Thoracic aorta (tissue), 2 donors: ENCODE measurements at regions not wholly inside any gene's neighbourhood (a gene's known extent, or its start where the extent isn't known, plus 50 kb on each side); places are given as distances from the start of the nearest gene placed in this dataset.

ENCODE experiments used
- ATAC-seq: fragments of 150-250 bp; one replicate; pipeline ENCODE4 v1.8.0; 2017; ENCODE audit warnings: low read depth; ENCODE audit not compliant: insufficient number of reproducible peaks, low FRiP score
- DNase-seq: peaks from one replicate; pipeline ENCODE4 v3.0.0-alpha.2; 2020; ENCODE audit warnings: low spot score
- H3K27ac ChIP-seq, 2 donors: fragments of 200-600 bp; sonication (generic); 1 replicate in 1 of 2; 2 replicates in 1 of 2; pipeline ENCODE4 v1.5.1; 2016; ENCODE audit warnings: mild to moderate bottlenecking in 2 of 2, moderate library complexity in 2 of 2
- H3K27me3 ChIP-seq: fragments of 200-600 bp; sonication (generic); replicated peaks from 2 replicates; pipeline ENCODE4 v1.6.0; 2016; ENCODE audit warnings: mild to moderate bottlenecking; ENCODE audit not compliant: insufficient read depth
- H3K36me3 ChIP-seq: fragments of 200-600 bp; sonication (generic); one replicate; pipeline ENCODE4 v1.5.1; 2016
- H3K4me1 ChIP-seq, 2 donors: fragments of 200-600 bp; sonication (generic); 1 replicate in 1 of 2; 2 replicates in 1 of 2; pipeline versions ENCODE4 v1.5.1 to v1.6.0; 2016; ENCODE audit warnings: low read depth in 2 of 2, mild to moderate bottlenecking in 1 of 2; ENCODE audit not compliant: control insufficient read depth in 1 of 2
- H3K4me3 ChIP-seq: fragments of 200-600 bp; sonication (generic); 2 replicates; pipeline ENCODE4 v1.5.1; 2016; ENCODE audit warnings: mild to moderate bottlenecking
- H3K9me3 ChIP-seq: fragments of 200-600 bp; sonication (generic); 2 replicates; pipeline ENCODE4 v1.5.1; 2016
- TF ChIP-seq, protein P1 (sequence below): fragments of 200-600 bp; sonication (generic); IDR thresholded peaks from one replicate; pipeline ENCODE4 v1.5.1; 2019; ENCODE audit warnings: antibody characterized with exemption

DNA sequence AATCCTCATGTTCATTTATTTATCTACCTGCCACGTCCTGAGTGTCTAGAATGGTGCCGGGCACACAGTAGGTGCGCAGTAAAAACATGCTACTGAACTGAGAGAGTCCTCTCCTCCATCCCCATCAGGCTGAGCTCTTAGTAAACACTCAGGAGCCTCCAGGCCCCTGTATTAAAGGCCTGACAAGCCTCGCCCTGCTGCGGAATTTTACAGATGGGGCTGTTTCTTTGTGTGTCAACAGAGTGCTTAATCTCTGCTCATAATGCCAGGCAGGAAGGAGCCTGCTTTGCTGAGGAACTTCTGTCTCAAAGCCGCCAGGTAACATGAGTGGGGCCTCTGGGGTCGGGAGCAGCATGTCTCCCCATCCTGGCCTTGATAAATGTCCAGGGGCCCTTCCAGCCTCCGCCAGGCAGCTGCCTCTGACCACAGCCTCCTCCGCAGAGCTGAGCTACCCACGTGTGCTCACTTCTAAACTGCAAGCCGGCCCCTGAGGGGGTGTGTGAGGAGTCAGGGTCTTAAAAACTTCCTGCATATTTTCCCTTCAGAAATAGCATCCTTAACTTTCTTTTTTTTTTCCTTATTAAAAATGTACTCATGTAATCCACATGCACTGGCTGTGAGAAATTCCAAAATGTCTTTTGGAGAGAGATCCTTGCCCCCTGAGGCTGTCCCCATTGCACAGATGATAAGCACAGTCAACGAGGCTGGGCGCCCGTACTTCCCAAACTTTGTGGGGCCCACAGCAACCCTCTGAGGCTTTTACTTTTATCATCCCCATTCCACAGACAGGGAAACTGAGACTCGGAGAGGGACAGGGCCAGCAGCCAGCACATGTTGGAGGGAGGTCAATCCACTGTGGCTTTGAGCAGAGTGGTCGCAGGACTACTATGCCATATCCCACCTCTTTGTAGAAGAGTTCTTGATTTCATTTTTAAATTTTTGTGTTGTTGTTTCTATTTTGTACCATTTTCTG lies 116.0 kb upstream of the NCOR2 start:
- Histone ChIP-seq H3K27ac (peak overlapping the region; percentile 85 to 90), H3K4me1 (peaks cover 45 to 91% of the 10 kb centered on the region in 2 donors), H3K9me3 (no peaks in the 10 kb centered on the region), H3K27me3 (no peaks in the 10 kb centered on the region), H3K4me3 (no peak overlapping the region), H3K36me3 (no peaks in the 10 kb centered on the region)
- TF ChIP-seq, protein P1, sequence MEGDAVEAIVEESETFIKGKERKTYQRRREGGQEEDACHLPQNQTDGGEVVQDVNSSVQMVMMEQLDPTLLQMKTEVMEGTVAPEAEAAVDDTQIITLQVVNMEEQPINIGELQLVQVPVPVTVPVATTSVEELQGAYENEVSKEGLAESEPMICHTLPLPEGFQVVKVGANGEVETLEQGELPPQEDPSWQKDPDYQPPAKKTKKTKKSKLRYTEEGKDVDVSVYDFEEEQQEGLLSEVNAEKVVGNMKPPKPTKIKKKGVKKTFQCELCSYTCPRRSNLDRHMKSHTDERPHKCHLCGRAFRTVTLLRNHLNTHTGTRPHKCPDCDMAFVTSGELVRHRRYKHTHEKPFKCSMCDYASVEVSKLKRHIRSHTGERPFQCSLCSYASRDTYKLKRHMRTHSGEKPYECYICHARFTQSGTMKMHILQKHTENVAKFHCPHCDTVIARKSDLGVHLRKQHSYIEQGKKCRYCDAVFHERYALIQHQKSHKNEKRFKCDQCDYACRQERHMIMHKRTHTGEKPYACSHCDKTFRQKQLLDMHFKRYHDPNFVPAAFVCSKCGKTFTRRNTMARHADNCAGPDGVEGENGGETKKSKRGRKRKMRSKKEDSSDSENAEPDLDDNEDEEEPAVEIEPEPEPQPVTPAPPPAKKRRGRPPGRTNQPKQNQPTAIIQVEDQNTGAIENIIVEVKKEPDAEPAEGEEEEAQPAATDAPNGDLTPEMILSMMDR, result no peak
- no peak for DNase-seq
- no peak for ATAC-seq

DNA sequence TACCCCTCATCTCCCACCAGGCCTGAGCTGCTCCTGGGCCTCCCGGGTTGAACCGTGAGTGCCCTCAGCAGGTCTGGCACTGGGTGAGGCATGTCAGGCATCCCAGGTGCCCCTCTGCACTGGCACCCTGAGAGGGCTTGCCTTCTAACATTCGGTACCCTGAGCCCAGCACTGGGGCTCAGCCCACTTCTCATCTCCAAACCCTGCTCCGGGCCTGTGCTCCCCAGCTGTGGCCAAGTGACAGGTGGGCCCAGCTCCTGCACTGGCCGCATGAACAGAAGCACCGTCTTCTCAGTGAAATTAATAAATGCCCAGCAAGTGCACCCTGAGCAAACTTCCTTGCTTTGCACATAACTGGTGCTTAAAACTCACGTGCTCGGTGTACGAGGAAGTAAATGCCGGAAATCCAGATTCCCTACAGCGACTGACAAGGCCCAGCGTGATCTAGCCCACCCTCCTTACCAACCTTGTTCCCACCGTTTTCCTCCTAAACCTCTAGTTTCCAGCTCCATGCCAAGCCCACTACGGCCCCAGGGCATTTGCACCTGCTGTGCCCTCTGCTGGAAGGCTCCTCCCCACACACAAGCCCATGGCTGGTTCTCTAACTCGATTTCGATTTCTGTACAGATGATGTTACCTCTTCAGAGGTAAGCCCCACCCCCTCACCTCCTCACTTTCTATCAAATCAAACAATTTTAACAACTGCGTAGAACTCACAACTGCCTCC lies 115.2 kb upstream of the NCOR2 start:
- Histone ChIP-seq H3K9me3 (no peaks in the 10 kb centered on the region), H3K4me1 (peaks cover 39 to 85% of the 10 kb centered on the region in 2 donors), H3K36me3 (no peaks in the 10 kb centered on the region), H3K27me3 (no peaks in the 10 kb centered on the region), H3K27ac (peak overlapping the region; percentile 85 to 90), H3K4me3 (no peak overlapping the region)
- ATAC-seq, result no peak
- DNase-seq, result no peak
- TF ChIP-seq, protein P1, result no peak

DNA sequence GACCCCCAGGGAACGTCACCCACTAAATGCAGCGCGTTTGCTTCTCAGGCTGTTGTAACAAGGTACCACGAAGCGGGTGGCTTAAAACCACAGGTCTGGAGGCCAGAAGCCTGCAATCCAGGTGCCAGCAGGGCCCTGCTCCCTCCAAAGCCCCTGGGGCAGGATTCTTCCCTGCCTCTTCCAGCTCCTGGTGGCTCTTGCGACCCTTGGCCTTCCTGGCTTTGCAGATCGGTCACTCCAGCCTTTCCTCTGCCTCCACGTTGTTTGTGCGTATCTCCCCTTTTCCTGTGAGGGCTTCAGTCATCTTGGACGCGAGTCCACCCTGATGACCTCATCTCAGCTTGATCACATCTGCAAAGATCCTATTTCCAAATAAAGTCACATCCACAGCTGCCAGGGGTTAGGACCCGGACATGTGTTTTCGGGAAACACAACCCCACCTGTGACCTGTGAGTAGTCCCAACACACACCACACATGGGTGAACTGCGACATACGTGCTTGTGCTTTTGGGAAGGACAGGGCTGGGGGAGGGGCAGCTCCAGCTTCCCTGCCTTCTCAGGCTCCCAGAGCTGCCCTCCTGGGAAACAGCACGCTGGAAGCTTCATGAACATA lies 114.5 kb upstream of the NCOR2 start:
- peaks cover 38 to 87% of the 10 kb centered on the region in 2 donors for H3K4me1 ChIP-seq
- no peaks in the 10 kb centered on the region for H3K27me3 ChIP-seq
- H3K27ac ChIP-seq, result peak overlapping the region; percentile 85 to 90
- DNase-seq, result no peak
- H3K4me3 ChIP-seq, result peak overlapping the region; percentile 14
- ATAC-seq, result peak; percentile 44
- H3K36me3 ChIP-seq, result no peaks in the 10 kb centered on the region
- no peaks in the 10 kb centered on the region for H3K9me3 ChIP-seq
- TF ChIP-seq, protein P1, result no peak

DNA sequence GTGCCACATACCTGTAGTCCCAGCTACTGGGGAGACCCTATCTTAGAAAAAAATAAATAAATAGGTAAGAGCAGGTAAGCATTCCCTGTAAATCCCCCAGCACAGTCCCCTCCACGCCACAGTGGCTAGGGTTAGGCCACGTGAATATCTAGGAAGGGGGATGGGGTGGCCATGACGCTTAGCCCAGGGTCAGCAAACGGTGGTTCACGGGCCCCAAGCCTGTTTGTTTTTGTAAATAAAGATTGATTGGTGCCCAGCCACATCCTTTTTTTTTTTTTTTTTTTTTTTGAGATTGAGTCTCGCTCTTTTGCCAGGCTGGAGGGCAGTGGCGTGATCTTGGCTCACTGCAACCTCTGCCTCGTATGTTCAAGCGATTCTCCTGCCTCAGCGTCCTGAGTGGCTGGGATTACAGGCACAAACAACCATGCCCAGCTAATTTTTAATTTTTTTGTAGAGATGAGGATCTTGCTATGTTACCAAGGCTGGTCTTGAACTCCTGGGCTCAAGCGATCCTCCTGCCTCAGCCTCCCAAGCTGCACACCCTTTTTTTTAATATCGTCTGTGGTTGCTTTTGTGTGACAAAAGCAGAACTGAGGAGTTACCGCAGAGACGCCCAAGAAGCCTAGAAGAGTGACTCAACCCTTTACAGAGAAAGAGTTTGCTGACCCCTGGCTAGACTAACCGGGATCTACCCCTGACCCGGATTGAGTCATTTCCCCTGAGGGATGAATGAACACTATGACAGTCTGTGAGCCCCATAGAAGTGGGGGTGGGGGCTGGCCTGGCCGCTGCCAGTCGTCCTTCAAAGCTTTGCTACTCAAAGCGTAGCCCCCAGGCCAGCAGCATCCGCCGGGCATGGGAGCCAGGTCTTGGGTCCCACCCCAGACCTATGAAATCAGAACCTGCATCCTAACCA lies 113.7 kb upstream of the NCOR2 start:
- Histone ChIP-seq H3K4me3 (peak overlapping the region; percentile 14), H3K4me1 (peaks cover 42 to 90% of the 10 kb centered on the region in 2 donors), H3K9me3 (no peaks in the 10 kb centered on the region), H3K36me3 (no peaks in the 10 kb centered on the region), H3K27ac (peak overlapping the region; percentile 85 to 90), H3K27me3 (no peaks in the 10 kb centered on the region)
- DNase-seq, result peak; percentile 66
- TF ChIP-seq, protein P1, result peak; percentile 16
- ATAC-seq, result peak; percentile 82
